GM21723 (cell line): ENCODE measurements at regions not wholly inside any gene's neighbourhood (a gene's known extent, or its start where the extent isn't known, plus 50 kb on each side); places are given as distances from the start of the nearest gene placed in this dataset.

Source experiments
- ATAC-seq: cut with Tn5 transposase; IDR thresholded peaks from one replicate; pipeline ENCODE4 v1.9.1; 2021; ENCODE audit warnings: mild to moderate bottlenecking, moderate library complexity; ENCODE audit not compliant: unreplicated experiment

DNA sequence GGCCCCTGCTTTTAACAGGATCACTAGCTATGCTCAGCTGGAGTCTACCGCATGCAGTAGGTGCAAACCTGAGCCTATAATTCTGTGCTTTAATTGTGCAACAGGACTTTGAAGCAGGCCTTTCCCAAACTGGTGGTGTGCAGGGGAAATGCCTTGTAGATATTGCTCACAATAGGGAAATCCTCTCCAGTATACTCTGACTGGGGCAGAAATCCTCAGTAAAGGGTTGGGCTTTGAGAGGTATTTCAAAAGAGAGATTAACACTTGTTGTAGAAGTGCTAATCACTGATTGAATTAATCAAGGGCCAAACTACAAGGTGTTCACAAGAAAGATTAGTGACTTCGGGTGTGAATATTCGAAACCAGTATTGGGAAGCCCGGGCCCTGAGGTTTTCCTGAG is 58.5 kb upstream of the EXOC6 start:
- ATAC-seq: no peak

DNA sequence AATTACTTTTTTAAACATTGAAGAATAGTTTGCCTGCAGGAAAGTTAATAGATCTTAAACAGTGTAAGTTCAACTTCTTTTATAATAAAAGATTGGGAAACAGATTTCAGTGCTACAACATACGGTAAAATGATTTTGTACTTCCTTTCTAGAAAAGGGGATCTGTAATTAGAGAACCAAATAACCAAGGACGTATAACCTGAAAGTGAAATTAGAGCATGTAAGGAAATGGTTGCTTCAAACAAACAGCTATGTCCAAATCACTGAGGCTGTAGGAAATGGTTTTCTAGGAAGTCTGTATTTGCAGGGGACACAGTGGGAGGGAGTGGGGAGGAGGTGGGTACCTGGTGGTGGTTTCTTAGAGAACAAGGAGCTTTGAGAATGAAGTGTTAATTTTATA is 57.9 kb upstream of the EXOC6 start:
- ATAC-seq: no peak

DNA sequence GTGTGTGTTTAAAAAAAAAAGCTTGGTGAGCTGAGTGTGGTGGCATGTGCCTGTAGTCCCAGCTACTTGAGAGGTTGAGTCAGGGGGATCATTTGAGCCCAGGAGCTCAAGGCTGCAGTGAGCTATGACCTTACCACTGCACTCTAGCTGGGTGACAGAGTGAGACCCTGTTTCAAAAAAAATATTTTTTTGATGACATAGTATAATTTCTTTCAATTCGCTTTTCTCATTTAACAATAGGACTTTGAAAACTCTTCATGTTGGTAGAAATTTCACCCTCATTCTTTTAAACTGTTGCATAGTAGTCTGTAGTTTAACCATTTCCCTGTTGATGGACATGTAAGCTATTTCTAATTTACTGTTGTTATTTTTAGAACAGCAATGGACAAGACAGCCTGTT is 55.7 kb upstream of the EXOC6 start:
- ATAC-seq: no peak
